KBM-7 (cell line): ENCODE measurements at regions not wholly inside any gene's neighbourhood (a gene's known extent, or its start where the extent isn't known, plus 50 kb on each side); places are given as distances from the start of the nearest gene placed in this dataset.
"Not testable (repeated sequence)": the region's sequence is repeated elsewhere in the genome, so short reads cannot be mapped to it uniquely, and the experiment has no call there.

Experiments
- DNase-seq: peaks from one replicate; pipeline ENCODE4 v3.0.0-alpha.2; 2015
- in situ Hi-C: fragments of 300-500 bp; cut with MboI; formaldehyde crosslinking; loops from 2 replicates; pipeline ENCODE4 v1.14.3; 2020; ENCODE audit warnings: low sequenced_read_pairs, low pct_unique_long_range_greater_than_20kb, mixed read lengths

- DNase-seq, result no peak
- in situ Hi-C loops, result no loop called here
Observed at GRCh38 chr20:22070610-22071058, 365.2 kb downstream of the PAX1 start.

GRCh38 chr20:22063753-22064152 is 358.3 kb downstream of the PAX1 start:
- in situ Hi-C loops, result no loop called here
- no peak for DNase-seq

GRCh38 chr20:22062874-22063273 is 357.4 kb downstream of the PAX1 start:
- in situ Hi-C loops, result no loop called here
- DNase-seq, result no peak

- no peak for DNase-seq
- in situ Hi-C loops, result no loop called here
Observed at GRCh38 chr20:22060610-22061009, 355.1 kb downstream of the PAX1 start.

- no peak for DNase-seq
- in situ Hi-C loops, result no loop called here
Observed at GRCh38 chr20:22058746-22059145, 353.3 kb downstream of the PAX1 start.

- no peak for DNase-seq
- in situ Hi-C loops, result no loop called here
Observed at GRCh38 chr20:22055981-22056380, 350.5 kb downstream of the PAX1 start.

- in situ Hi-C loops, result no loop called here
- no peak for DNase-seq
Observed at GRCh38 chr20:22052025-22052650, 346.7 kb downstream of the PAX1 start.

GRCh38 chr20:22045956-22046507 is 340.6 kb downstream of the PAX1 start:
- in situ Hi-C loops, DNase-seq: not testable (repeated sequence)

- in situ Hi-C loops, result no loop called here
- DNase-seq, result no peak
Observed at GRCh38 chr20:22027423-22027822, 322.0 kb downstream of the PAX1 start.

GRCh38 chr20:22020201-22020600 is 314.7 kb downstream of the PAX1 start:
- in situ Hi-C loops, result no loop called here

GRCh38 chr20:22008456-22008855 is 303.0 kb downstream of the PAX1 start:
- no peak for DNase-seq
- in situ Hi-C loops, result no loop called here

More at GRCh38 chr20:22020201-22020600, 314.7 kb downstream of the PAX1 start:
- DNase-seq, result no peak

GRCh38 chr20:22006306-22006705 is 300.8 kb downstream of the PAX1 start:
- in situ Hi-C loops, result no loop called here

GRCh38 chr20:22005535-22005934 is 300.1 kb downstream of the PAX1 start:
- in situ Hi-C loops, result no loop called here
- DNase-seq, result no peak

More at GRCh38 chr20:22006306-22006705, 300.8 kb downstream of the PAX1 start:
- DNase-seq, result no peak

- in situ Hi-C loops, result no loop called here
- no peak for DNase-seq
Observed at GRCh38 chr20:22004946-22005345, 299.5 kb downstream of the PAX1 start.

- in situ Hi-C loops, result no loop called here
Observed at GRCh38 chr20:22003680-22004079, 298.2 kb downstream of the PAX1 start.

GRCh38 chr20:22001886-22002285 is 296.4 kb downstream of the PAX1 start:
- DNase-seq, result no peak
- in situ Hi-C loops, result no loop called here

More at GRCh38 chr20:22003680-22004079, 298.2 kb downstream of the PAX1 start:
- DNase-seq, result no peak

GRCh38 chr20:21995461-21995860 is 290.0 kb downstream of the PAX1 start:
- in situ Hi-C loops, result no loop called here
- DNase-seq, result no peak

- in situ Hi-C loops, result no loop called here
- no peak for DNase-seq
Observed at GRCh38 chr20:21994203-21994602, 288.7 kb downstream of the PAX1 start.

- in situ Hi-C loops, result no loop called here
- no peak for DNase-seq
Observed at GRCh38 chr20:21982559-21982958, 277.1 kb downstream of the PAX1 start.

GRCh38 chr20:21981597-21982344 is 276.3 kb downstream of the PAX1 start:
- in situ Hi-C loops, result no loop called here
- no peak for DNase-seq
